ENCODE measurements at regions not wholly inside any gene's neighbourhood (a gene's known extent, or its start where the extent isn't known, plus 50 kb on each side); places are given as distances from the start of the nearest gene placed in this dataset.

- TF ChIP-seq CTCF (conservative IDR thresholded peaks at IDR 0.05 in 1 of 2, IDR thresholded peaks at IDR 0.05 in 1 of 2; ENCODE audit: low read depth in 1 of 2, low read length in 2 of 2) (no peak), EZH2 (IDR thresholded peaks at IDR 0.05; ENCODE audit: low read length, missing control alignments) (no peak)
Measured at GRCh38 chr3:20776692-20777091, 590.7 kb upstream of the SGO1 start.

Data from fibroblast of lung (primary cell).